HG02759 (cell line): ENCODE measurements at regions not wholly inside any gene's neighbourhood (a gene's known extent, or its start where the extent isn't known, plus 50 kb on each side); places are given as distances from the start of the nearest gene placed in this dataset.
"Not testable (repeated sequence)": the region's sequence is repeated elsewhere in the genome, so short reads cannot be mapped to it uniquely, and the experiment has no call there.

Experiments used
- ATAC-seq: cut with Tn5 transposase; IDR thresholded peaks from one replicate; pipeline ENCODE4 v1.9.1; 2021; ENCODE audit warnings: mild to moderate bottlenecking, moderate library complexity; ENCODE audit not compliant: unreplicated experiment

DNA sequence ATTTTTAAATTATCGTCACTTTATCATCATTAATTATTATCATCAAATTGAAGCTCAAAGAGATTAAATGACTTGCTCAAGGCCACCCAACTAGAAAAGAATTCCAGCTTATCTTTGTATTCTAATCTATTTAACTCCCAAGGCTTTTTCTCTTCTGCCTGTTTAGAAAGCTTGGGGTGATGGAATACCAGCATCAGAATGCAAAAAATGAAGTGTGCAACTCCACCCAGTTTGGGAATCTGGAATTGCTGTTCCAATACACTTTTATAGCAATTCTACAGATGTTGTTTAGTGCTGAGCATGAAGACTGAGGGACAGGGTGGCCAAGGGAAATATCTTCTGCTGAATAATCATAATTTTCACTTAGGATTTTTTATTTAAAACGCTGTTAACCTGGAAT, 97.2 kb upstream of the FIBIN start:
- ATAC-seq = no peak

DNA sequence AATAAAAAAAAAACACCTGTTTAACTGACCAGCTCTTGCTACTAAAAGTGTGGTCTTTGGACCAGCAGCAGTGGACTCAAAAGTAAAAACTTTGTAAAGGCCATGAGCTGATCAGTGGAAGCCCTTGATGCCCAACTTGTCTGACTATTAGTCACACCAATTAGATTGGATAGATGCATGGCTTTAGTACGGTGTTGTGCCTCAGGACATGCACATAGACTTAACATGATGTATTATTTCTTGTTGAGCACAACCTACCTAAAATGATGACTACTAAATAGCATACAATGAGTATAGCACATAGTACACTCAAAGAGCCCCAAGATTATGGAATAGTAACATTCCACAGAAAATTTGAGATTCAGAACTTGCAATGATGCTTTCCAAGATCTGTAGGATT, 95.1 kb upstream of the FIBIN start:
- ATAC-seq = no peak

DNA sequence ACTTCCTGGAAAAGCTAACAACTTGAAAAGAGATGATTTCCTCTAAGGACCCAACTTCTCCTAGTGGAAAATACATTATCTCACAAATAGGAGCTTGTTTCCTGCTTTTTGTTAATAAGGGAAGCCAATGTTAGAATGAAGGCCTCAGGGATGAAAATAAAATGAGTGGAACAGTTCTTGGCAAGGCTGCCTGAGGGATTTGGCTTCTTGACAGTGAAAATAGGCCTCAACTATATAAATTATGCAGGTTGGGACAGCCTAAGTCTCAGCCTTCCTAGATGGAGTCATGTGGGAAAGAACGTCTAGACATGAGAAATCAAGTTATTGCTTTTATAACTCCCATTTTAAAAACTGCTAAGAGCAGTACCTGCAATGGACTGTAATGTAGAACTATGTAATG, 92.8 kb upstream of the FIBIN start:
- ATAC-seq = no peak

DNA sequence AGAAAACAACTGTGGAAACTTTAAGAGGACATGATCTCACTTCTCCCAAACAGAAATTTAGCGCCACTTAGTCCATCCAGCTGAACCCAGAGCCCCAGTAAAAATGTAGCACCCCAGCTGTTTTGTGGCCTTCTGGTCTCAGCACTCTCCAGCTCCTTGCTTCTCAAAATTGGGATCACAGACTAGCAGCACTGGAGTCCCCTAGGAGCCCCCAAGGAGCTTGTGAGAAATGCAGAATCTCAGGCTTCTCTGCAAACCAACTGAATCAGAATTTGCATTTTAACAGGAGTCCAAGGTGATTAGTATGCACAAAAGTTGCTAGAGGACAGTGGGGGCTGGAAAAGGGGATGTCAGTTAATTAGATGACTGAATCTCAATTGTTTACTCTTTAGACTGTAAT, 89.8 kb upstream of the FIBIN start:
- ATAC-seq = no peak

DNA sequence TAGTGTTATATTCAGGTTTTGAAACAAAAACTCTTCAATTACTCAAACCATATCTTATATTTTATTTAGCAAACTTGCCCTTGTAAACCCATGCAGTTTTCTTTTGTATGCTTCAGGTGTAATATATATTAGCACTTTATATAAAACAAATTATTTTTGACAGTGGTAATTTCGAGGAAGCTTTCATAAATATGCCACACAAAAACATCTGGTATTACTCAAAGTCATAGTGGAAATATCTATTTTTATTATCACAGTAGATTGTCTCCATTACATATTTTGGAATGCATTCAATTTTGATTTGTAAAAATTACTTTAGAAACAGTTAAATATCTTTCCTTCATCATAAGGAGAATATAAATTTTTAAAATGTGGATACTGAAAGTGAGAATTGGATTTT, 89.1 kb upstream of the FIBIN start:
- ATAC-seq = no peak

DNA sequence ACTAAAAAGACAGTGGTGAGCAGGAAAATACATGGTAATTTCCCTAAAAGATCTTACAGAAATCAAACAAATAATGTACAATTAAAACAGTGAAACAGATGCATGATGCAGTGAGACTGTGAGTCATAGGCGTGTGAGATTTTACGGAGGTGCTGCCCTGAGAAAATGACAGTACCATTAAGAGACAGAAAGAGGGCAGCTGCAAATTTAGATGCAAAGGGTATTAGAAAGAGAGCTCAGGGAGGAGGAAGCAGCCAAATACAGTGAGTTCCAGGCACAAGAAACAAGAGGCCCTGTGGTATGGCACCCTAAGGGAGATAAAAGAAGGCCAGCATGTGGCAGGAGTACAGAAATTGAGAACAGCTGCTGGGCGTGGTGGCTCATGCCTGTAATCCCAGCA, 88.5 kb upstream of the FIBIN start:
- ATAC-seq = no peak

DNA sequence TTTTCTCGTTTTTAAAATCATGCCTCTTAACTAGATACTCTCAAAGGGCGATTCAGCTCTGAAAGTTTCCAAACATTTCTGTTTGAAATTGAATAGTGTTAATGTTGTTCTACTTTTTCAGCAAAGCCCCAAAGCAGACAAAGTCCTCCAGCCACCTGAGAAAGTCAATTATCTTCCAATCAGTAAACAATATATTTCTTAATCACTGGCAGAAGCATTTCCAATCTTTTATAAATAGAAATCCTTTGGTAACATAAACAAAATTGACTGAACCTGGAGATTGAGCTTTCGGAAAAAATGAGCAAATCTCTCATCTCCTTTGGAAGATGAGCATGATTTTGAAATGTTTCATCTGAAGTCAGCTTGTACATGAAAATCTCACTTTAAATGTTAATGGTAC, 84.4 kb upstream of the FIBIN start:
- no peak for ATAC-seq

DNA sequence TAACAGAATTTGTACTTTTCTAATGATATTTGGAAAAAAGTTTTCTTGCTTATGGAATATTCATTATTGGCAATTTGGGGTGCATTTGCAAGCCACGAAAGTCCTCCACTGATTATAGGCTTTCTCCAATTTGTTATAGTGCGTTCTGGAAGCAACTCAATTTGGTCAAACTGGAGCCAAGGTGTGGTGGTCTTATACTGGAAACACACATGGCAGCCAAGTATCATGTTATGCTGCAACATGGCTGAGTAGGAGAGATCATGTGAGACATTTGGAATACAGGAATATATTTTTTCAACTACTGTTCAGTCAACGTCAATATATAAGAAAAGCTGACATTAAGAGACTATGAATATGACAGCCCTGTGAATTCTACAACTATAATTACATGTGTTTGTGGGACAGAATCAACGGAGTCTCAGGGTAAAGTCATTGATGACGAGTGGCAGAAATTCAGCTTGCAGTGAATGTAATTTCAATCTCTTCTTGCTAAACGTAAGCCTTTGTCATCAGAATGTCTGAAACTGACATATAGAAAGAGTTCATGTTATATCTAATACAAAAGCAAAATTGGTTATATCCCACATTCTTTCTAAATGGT, 83.8 kb upstream of the FIBIN start:
- ATAC-seq = no peak

DNA sequence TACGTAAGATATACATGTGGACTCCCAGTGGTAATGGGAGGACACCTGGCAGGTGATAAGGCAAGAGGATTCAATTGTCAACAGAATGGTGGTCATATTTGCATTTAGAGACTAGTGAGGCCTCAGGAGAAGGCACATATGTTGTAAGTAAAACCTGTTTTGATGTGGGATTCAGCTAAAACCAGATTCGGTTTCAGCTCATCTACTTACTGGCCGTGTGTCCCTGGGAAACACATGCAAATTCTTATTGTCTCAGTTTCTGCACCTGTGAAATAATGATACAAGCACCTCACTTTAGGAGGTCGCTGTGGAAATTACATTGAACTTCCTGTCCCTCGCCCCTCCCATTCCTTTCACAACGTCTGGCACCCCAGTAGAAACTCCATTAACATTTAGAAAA, 78.9 kb upstream of the FIBIN start:
- peak; percentile 61 for ATAC-seq

DNA sequence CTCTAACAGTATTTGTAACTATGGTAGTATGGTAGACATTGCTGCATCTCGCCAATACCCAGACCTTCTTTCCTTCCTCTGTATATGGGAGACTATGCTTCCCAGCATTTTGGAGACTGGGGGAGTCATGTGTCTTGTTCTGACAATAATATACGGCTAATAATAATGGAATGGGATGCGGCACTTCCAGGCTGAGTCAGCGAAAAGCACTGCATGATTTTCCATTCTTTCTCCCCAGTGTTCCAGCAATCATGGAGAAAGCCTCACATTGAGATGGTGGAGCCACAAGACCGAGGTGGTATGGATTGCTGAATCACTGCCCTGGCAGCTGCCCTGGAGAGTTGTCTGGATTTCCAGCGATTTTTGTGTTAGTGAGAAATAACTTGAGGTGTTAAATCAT, 77.1 kb upstream of the FIBIN start:
- no peak for ATAC-seq

DNA sequence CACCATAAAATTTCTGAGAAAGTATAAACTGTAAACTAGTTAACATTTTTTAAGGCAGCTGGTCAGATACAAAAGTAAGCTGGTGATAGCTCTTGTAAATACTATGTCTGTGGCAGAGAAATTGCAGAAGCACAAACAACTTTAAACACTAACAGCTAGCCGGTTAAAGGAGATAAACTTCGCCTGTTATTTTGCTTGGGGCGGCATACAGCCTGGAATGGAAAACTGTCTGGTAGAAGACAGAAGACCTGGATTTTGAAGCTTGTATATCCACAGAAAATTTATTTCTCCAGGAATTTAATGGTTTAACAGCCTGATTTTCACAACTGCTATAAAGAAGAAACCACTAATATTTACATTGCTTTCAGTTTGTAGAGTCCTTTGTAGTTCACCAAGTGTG, 65.3 kb upstream of the FIBIN start:
- no peak for ATAC-seq

DNA sequence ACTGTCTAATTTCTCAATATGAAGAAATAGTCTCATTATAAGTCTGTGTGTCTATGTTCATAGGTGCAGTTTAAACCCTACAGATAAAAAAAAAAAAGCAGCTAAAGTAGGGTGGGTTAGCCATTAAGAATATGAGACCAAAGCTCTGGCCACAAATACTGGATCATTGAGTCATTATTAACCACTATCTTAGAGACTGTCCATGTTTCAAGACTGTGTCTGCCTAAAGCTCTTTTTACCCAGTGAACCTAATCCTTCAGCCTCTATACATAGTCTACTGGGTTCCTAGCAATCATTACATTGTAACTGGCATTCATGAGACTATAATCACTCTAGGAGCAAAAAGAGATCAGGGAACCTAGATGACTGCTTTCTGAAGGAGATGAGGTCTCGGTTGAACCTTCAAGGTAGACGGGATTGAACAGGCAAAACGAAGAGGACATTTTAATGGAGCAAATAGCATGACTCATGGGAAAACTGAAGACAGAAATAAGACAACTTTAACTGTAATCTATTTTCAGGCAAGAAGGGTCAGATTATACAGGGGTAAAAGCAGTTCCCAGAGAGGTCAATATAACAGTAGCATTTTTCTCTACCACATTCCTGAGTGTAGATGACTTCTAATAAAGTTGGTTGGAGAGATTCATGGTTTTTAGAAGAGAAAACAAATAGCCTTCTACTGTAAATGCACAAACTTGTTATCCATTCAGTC, 64.0 kb upstream of the FIBIN start:
- ATAC-seq = no peak

DNA sequence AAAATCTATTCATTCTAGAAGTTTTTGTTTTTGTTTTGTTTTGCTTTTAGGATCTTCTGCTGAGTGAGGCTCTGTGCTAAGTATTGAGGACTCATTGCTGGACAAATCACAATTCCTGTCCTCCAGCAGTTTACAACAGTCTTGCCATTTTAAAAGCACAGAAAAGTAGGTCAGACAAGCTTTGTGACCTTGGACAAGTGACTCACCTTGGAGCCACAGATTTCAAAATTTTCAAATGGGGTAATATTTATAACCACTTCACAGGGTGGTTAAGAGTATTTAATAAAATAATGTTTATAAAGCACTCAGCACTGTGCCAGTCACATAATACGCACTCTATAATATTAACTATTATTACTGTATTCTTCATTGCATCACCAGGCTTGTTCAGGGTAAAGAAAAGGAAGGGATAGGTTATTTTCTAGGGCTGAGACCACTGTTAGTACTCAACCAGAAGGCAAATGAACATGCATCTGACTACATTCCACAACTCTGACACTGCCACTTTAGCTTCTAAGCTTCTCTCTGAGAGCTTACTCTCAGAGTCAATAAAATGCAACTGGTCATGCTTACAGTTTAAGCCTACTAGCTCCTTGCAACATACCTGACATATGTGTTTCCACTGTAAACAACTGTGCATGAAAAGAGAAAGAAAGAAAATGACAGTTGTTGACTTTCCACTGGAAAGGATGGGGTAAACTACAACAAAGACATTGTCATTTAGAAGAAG, 63.2 kb upstream of the FIBIN start:
- no peak for ATAC-seq

DNA sequence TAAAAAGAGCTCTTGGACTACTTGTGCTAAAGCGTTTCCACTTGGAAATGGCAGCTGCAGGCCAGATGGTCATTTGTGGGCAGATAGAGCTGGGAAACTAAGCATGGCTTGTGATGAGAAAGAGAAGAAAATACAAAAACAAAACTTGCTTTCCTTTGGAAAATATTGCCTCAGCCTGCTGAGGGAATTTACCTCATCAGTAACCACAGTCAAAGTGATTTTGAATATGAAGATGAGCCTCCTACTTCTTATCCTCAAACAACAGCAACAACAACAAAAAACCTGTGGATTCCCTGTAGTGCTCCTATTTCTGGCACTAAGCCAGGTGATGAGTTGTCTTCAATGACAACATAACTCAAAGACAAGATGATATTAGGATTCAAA, 62.7 kb upstream of the FIBIN start:
- no peak for ATAC-seq

DNA sequence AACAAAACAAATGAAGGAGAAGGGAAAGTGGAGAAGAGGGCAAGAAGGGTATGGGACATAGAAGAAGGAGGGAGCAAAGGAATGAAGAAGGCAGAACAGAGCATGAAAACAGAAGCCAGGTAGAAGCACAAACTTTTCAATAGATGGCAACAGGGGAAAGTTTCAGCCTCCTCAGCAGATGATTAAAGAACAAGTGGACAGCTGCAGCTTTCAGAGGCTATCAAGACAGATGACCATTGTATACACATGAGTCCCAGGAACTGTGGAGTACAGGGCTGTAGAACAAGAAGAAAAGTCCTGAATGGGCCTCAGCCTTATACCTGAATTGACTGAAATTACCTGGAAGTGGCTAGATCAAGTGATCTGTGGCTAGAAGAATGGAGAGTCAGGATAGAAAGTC, 62.0 kb upstream of the FIBIN start:
- no peak for ATAC-seq

DNA sequence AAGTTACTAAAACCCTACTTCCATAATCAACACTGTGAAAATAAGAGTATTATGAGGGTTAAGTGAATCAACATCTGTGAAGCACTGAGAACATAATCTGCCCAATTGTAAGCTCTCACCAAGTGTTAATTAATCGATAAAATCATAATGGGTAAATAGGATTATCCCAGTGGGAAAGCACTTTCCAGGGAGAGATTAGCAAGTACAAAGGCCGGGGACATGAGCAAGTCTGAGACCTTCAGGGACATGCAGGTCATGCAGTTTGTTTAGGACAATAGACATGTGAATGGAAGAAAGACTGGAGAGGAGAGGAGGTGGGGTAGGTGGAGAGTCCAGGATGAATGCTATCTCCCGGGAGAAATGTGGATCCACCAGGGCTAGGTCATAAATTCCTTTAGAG, 57.8 kb upstream of the FIBIN start:
- no peak for ATAC-seq

DNA sequence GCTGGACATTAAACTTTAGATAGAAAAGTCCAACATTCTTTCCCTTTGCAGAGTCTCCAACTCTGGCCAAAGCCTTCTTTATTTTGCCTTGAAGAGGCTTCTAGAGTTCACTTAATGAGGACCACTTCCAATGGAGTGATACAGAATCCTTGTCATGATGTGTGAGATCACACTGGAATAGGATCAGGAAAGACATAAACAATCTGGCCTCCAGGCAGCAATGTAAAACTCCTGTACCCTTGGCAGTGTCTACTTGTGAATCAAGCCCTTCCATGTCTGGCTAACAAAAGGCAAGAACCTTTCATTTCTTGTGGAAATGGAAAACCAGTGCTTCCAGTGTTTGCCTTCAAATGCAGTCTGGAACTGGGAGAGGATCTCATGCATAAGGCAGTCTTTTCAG, 56.5 kb upstream of the FIBIN start:
- no peak for ATAC-seq

DNA sequence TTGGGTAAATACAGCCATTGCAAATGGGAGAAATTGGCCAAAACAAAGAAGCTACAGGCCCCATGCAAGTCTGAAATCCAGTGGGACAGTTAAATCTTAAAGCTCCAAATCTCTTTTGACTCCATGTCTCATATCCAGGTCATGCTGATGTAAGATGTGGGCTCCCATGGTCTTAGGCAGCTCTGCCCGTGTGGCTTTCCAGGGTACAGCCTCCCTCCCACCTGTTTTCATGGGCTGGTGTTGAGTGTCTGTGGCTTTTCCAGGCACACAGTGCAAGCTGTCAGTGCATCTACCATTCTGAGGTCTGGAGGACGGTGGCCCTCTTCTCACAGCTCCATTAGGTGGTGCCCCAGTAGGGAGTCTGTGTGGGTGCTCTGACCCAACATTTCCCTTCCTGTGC, 53.4 kb upstream of the FIBIN start:
- ATAC-seq = not testable (repeated sequence)

DNA sequence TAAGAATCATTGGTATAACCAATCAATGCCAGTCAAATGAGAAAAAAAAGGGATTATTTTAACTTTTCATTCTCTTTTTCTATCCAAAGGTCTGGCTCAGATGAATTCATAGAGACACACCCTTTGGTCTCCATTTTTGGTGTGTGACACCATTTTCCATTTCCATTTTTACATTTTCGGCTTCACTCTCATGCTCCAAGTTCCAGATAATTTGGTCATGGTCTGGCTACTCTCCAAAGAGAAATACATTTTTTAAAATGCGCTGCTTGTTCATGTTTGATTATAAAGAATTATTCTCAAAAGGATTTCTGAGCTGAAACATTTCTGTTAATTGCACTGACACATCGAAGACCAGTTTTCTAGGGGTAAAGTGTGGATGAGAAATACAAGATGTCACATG, 51.6 kb upstream of the FIBIN start:
- no peak for ATAC-seq

DNA sequence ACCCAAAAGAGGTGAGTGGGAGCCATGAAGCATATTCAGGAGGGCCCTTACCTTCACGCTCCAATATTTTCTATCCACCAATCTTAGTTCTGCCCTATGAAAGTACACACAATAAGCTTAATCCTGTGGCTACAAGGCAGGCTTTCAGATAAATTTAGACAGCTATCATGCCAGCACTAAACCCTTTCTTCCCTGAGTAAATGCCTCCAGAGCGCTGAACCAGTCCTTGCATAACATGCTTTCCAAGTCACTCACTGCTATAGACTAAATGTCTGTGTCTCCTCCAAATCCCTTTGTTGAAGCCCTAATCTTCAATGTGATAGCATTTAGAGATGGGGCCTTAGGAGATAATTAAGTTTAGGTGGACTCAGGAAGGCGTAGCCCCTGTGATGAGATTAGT, 50.3 kb upstream of the FIBIN start:
- ATAC-seq = no peak
